ENCODE measurements at regions not wholly inside any gene's neighbourhood (a gene's known extent, or its start where the extent isn't known, plus 50 kb on each side); places are given as distances from the start of the nearest gene placed in this dataset.
"Not testable (repeated sequence)": the region's sequence is repeated elsewhere in the genome, so short reads cannot be mapped to it uniquely, and the experiment has no call there.

- not testable (repeated sequence) for TF ChIP-seq CTCF (conservative IDR thresholded peaks at IDR 0.05 in 1 of 2, IDR thresholded peaks at IDR 0.05 in 1 of 2; ENCODE audit: low read depth in 1 of 2, low read length in 2 of 2); EZH2 (IDR thresholded peaks at IDR 0.05; ENCODE audit: low read length, missing control alignments)
These were observed 67.0 kb upstream of the GOLGA8Q start for GRCh38 chr15:30484887-30485286.
